ENCODE measurements at regions not wholly inside any gene's neighbourhood (a gene's known extent, or its start where the extent isn't known, plus 50 kb on each side); places are given as distances from the start of the nearest gene placed in this dataset.
"Not testable (repeated sequence)": the region's sequence is repeated elsewhere in the genome, so short reads cannot be mapped to it uniquely, and the experiment has no call there.

DNA sequence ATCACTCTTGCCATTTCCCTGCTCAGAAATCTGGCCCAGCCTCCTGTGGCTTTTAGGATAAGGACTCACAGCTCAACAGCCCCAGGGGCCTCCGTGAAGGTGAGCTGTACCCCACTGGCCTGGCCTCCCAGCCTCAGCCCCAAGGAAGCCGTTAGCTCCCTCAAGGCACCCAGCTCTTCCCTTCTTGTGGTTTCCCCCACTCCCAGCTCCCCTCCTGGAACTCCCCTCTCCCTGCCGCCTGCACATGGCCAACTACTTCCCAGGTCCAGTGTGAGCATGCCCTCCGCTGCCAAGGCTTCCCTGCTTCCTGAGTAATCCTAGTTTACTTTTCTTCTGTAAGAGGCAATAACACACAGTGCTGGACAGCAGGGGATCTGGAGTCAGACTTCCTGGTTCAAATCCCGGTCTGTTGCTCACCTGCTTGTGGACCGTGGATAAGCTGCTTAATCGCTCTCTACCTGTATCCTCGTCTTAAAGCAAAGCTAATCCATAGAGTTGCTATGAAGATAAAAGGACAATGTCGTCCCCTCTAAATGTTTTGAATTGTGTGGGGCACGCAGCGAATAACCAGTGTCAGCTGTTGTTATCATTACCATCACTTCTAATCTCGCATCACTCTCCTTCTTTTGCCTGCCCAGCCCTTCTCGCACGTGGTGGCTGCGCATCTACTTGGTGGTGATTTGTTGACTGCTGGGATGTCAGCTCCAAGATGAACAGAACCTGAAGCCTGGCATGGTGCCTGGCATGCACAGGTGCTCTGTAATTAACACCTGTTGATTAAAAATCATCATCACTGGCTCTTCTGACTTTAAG is 86.6 kb downstream of the C5orf15 start:
- no peak for DNase-seq

- no peak for DNase-seq
Observed at GRCh38 chr5:133878236-133878555, 90.2 kb downstream of the C5orf15 start.

GRCh38 chr5:133877351-133878235 is 90.8 kb downstream of the C5orf15 start:
- DNase-seq, result no peak

- DNase-seq, result no peak
Observed at GRCh38 chr5:133876266-133876665, 92.2 kb downstream of the C5orf15 start.

DNA sequence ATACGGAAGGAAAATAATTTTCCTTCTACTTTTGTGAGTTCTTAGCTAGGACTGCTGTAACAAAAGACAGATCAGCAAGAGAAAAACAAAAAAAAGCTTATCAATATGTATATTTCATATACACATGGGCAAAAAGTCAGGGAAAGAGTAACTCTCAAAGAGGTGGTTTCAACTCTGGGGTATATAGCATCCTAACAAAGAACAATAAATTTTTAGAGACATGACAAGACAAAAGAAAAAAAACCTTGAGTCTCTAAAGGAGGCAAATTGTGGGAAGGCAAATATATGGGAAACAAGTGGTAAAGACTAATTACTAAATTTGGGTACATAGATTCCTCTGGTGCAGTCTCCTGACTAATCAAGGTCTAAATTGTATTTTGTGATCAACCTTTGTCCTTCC is 93.2 kb downstream of the C5orf15 start:
- DNase-seq, result no peak

DNA sequence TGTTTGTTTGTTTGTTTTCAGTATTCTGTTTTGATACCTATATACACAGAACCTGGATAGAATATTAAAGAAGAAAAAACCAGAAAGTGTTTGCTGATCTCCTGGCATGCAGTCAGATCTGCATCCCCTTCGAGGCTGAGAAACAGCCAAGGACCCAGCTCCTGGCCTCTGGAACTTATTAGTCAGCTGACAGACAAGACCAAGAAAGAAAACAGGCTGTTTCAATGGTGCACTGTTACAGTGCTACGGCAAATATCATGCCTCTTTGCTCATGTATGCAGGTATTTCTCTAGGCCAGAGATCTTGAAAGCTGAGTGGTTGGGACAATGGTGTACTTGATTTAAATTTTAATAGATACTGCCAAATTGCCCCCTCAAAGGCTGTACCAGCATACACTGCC is 95.0 kb downstream of the C5orf15 start:
- no peak for DNase-seq

GRCh38 chr5:133870661-133871060 is 97.8 kb downstream of the C5orf15 start:
- DNase-seq, result no peak

DNA sequence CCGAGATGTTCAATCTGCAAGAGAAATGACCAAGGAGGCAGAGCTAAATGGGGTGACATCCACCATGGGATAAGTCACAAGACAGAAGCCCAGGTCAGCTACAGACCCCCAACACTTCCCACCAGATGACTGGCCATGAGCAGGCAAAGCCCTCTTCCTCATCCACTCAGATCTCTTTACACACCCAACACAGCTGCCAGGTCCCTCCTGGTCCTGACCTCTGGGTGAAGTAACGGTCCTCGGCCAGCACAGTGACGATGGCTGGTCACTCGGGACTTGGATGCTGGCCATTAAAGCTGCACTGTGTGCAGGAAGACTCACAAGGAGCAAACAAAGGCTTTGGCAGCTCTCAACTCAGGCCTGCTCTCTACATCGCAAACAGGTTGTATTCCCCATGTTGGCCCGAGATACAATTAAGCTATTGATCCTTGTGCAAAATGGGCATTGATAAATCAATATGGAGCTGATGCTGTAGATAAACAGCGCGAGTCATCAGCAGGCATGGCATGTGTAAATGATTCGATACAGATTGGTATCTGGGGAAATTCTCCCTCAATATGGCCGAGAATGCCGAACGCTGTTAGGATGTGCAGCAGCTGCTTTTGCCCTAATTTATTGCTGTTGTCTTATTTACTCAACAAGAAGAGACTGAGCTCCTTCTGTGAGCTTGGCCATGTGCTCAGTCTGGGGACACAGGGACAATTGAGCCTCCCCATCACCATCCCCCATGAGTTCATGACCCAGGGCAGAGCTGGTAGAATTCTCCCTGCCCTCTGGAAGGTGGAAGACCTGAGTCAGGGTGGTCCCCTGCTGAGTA is 98.7 kb downstream of the C5orf15 start:
- no peak for DNase-seq

GRCh38 chr5:133868946-133869518 is 99.4 kb downstream of the C5orf15 start:
- DNase-seq, result peak; percentile 41

DNA sequence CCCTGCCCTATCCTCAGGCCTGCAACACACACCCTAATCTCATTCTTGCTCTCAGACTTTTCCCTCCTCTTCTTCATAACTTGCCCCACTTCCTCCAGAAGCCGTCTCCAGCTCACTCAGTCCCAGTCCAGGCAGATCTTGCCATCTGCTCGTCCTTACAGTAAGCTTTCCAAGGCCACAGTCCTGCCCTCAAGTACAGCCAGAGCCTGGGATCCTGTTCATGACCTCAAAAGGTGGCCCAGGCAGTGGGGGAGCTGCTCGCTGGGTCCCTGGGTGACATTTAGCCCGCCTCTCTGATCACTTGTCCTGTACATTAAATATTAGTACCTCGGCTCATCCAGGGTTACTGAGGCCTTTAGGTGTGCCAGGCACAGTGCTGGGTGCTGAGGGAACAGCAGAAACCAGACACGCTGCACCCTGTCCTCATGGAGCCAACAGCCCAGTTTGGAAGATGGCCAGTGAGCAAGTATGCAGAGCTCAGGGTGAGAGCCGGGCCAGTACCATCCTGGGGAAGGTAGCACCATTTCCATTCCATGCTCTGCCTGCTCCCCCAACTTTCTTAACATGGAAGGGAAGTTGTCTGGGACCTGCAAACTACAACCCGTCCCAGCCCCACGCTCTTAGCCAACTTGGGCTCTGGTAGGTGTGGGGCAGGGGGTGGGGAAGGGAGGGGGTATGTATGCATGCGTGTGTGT is 100.4 kb downstream of the C5orf15 start:
- no peak for DNase-seq

DNA sequence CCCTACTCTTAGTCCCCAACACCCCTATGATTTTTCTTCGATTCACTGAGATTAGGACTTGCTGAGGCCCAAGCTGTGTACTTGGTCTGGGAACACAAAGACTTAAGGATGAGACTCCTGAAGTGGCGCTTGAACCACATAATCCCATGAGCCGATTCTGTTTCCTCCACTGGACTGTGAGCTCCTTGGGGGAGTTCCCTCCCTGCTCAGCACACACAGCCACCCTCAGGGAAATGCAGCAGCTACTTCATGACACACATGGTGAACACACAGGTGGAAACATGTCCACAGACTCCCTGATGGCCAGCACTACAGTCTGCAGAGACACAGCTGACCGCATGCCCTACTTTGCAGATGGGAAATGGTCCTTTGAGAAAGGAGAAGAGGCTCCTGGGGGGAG is 101.1 kb downstream of the C5orf15 start:
- no peak for DNase-seq

GRCh38 chr5:133866903-133867245 is 101.6 kb downstream of the C5orf15 start:
- DNase-seq, result no peak

DNA sequence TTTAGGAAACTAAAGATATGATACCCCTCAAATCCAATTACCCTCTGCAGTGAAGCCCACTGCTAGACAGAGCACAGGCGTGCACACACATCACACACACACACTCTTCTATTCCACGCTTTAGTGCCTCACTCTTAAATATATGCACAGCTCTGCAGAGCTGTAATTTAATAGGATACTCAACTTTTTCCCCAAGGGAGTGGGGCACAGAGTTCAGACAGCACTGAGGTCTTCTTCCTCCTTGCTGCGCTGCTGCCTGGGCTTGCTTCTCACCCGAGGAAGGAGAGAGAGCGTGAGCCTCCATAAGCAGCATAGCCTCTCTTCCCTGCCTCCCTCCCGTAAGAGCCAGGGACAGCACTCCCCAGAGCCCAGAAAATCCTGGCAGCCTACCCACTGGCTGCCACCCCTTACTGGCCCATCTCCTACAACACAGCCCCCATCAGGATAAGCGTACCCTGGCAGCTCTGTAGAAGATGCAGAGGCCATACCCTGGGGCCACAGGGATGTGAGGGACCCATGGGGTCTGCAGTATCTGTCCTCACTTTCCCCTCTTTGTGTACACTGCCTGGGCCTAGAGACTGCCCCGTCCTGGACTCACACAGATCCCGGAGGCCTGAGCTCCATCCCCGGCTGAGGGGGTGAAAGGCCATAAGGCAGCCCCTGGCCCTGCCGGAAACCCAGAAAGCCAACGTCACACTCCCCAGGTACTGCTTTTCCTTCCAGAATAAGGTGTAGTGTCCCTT is 102.1 kb downstream of the C5orf15 start:
- DNase-seq, result no peak

- no peak for DNase-seq
Observed at GRCh38 chr5:133865113-133865512, 103.3 kb downstream of the C5orf15 start.

GRCh38 chr5:133864711-133865110 is 103.7 kb downstream of the C5orf15 start:
- no peak for DNase-seq

- DNase-seq, result no peak
Observed at GRCh38 chr5:133863857-133864585, 104.4 kb downstream of the C5orf15 start.

- no peak for DNase-seq
Observed at GRCh38 chr5:133861161-133861737, 107.2 kb downstream of the C5orf15 start.

- no peak for DNase-seq
Observed at GRCh38 chr5:133859073-133859472, 109.4 kb downstream of the C5orf15 start.

DNA sequence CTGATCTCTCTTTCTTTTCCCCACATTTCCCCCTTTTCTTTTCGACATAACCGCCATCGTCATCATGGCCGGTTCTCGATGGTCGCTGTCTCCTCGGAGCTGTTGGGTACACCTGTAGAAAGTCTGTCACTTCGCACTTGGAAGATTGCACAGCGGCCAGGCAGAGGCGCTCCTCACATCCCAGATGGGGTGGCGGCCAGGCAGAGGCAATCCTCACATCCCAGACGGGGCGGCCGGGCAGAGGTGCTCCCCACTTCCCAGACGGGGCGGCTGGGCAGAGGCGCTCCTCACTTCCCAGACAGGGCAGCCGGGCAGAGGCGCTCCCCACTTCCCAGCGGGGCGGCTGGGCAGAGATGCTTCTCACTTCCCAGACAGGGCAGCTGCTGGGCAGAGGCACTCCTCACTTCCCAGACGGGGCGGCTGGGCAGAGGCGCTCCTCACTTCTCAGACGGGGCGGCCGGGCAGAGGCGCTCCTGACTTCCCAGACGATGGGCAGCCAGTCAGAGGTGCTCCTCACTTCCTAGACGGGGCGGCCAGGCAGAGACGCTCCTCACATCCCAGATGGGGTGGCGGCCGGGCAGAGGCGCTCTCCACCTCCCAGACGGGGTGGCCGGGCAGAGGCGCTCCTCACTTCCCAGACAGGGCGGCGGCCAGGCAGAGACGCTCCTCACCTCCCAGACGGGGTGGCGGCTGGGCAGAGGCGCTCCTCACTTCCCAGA is 110.7 kb downstream of the C5orf15 start:
- DNase-seq, result not testable (repeated sequence)

DNA sequence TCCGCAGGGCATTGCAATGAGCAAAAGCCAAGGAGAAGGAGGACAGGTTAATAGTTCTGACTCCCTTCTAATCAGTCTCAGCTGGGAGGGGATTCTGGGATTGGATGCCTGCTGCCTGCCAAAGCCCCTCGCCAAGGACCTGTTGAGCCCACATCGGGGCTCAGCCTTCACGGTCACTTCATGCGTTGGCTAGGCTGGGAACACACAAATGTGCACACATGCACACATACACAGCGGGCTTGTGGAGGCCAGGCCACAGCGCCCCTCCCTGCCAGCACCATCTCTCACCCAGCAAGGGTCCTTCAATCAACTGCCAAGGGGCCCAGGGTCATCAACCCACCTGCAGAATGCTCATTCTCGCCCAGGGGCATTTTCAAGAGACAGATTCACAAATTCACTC is 113.9 kb downstream of the C5orf15 start:
- no peak for DNase-seq
